ENCODE measurements at regions not wholly inside any gene's neighbourhood (a gene's known extent, or its start where the extent isn't known, plus 50 kb on each side); places are given as distances from the start of the nearest gene placed in this dataset.

- no peak overlapping the region for H3K4me3 ChIP-seq
- H3K4me1 ChIP-seq (replicated peaks), result no peaks in the 10 kb centered on the region
- no peaks in the 10 kb centered on the region for H3K9me3 ChIP-seq
- no peaks in the 10 kb centered on the region for H3K36me3 ChIP-seq
- H3K27ac ChIP-seq, result no peak overlapping the region
- H3K27me3 ChIP-seq (replicated peaks; ENCODE audit: insufficient read depth), result no peaks in the 10 kb centered on the region
- intact Hi-C loops (cut with DNase I), result no loop called here
- 73% methylated on average over 4 of the region's 4 CpGs for WGBS
- DNase-seq (ENCODE audit: low spot score), result no peak
- no peak for TF ChIP-seq CTCF (IDR thresholded peaks at IDR 0.05)
- no peak for TF ChIP-seq POLR2AphosphoS5 (IDR thresholded peaks at IDR 0.05)
- TF ChIP-seq POLR2A (IDR thresholded peaks at IDR 0.05), result no peak
Observed at GRCh38 chr13:92952161-92952560, 274.4 kb upstream of the GPC6 start.

GRCh38 chr13:92954746-92955145 is 271.9 kb upstream of the GPC6 start:
- DNase-seq (ENCODE audit: low spot score), result no peak
- Histone ChIP-seq H3K4me3 (no peak overlapping the region), H3K27me3 (replicated peaks; ENCODE audit: insufficient read depth) (no peaks in the 10 kb centered on the region), H3K36me3 (no peaks in the 10 kb centered on the region), H3K27ac (no peak overlapping the region), H3K4me1 (replicated peaks) (no peaks in the 10 kb centered on the region), H3K9me3 (no peaks in the 10 kb centered on the region)
- intact Hi-C loops (cut with DNase I), result no loop called here
- 81% methylated on average over 5 of the region's 5 CpGs for WGBS
- TF ChIP-seq POLR2AphosphoS5 (IDR thresholded peaks at IDR 0.05) (no peak), CTCF (IDR thresholded peaks at IDR 0.05) (no peak), POLR2A (IDR thresholded peaks at IDR 0.05) (no peak)

- Histone ChIP-seq H3K4me3 (no peak overlapping the region), H3K9me3 (no peaks in the 10 kb centered on the region), H3K27ac (no peak overlapping the region), H3K4me1 (replicated peaks) (no peaks in the 10 kb centered on the region), H3K36me3 (no peaks in the 10 kb centered on the region), H3K27me3 (replicated peaks; ENCODE audit: insufficient read depth) (no peaks in the 10 kb centered on the region)
- no peak for TF ChIP-seq POLR2AphosphoS5 (IDR thresholded peaks at IDR 0.05)
- TF ChIP-seq CTCF (IDR thresholded peaks at IDR 0.05), result no peak
- no peak for TF ChIP-seq POLR2A (IDR thresholded peaks at IDR 0.05)
- intact Hi-C loops (cut with DNase I), result no loop called here
- WGBS, result 87% methylated on average over 8 of the region's 8 CpGs
- no peak for DNase-seq (ENCODE audit: low spot score)
Observed at GRCh38 chr13:92959790-92960189, 266.8 kb upstream of the GPC6 start.

GRCh38 chr13:92963029-92963428 is 263.6 kb upstream of the GPC6 start:
- Histone ChIP-seq H3K27me3 (replicated peaks; ENCODE audit: insufficient read depth) (no peaks in the 10 kb centered on the region), H3K4me3 (no peak overlapping the region), H3K36me3 (no peaks in the 10 kb centered on the region), H3K4me1 (replicated peaks) (no peaks in the 10 kb centered on the region), H3K27ac (no peak overlapping the region), H3K9me3 (no peaks in the 10 kb centered on the region)
- intact Hi-C loops (cut with DNase I), result no loop called here
- TF ChIP-seq CTCF (IDR thresholded peaks at IDR 0.05) (no peak), POLR2AphosphoS5 (IDR thresholded peaks at IDR 0.05) (no peak), POLR2A (IDR thresholded peaks at IDR 0.05) (no peak)
- DNase-seq (ENCODE audit: low spot score), result no peak
- 77% methylated on average over 1 of the region's 1 CpG for WGBS

- Histone ChIP-seq H3K36me3 (no peaks in the 10 kb centered on the region), H3K4me3 (no peak overlapping the region), H3K27ac (no peak overlapping the region), H3K4me1 (replicated peaks) (no peaks in the 10 kb centered on the region), H3K27me3 (replicated peaks; ENCODE audit: insufficient read depth) (no peaks in the 10 kb centered on the region), H3K9me3 (no peaks in the 10 kb centered on the region)
- WGBS, result 92% methylated on average over 8 of the region's 8 CpGs
- intact Hi-C loops (cut with DNase I), result no loop called here
- no peak for TF ChIP-seq CTCF (IDR thresholded peaks at IDR 0.05)
- TF ChIP-seq POLR2A (IDR thresholded peaks at IDR 0.05), result no peak
- no peak for TF ChIP-seq POLR2AphosphoS5 (IDR thresholded peaks at IDR 0.05)
- no peak for DNase-seq (ENCODE audit: low spot score)
Observed at GRCh38 chr13:92966341-92966740, 260.3 kb upstream of the GPC6 start.
